ENCODE measurements at regions not wholly inside any gene's neighbourhood (a gene's known extent, or its start where the extent isn't known, plus 50 kb on each side); places are given as distances from the start of the nearest gene placed in this dataset.

DNA sequence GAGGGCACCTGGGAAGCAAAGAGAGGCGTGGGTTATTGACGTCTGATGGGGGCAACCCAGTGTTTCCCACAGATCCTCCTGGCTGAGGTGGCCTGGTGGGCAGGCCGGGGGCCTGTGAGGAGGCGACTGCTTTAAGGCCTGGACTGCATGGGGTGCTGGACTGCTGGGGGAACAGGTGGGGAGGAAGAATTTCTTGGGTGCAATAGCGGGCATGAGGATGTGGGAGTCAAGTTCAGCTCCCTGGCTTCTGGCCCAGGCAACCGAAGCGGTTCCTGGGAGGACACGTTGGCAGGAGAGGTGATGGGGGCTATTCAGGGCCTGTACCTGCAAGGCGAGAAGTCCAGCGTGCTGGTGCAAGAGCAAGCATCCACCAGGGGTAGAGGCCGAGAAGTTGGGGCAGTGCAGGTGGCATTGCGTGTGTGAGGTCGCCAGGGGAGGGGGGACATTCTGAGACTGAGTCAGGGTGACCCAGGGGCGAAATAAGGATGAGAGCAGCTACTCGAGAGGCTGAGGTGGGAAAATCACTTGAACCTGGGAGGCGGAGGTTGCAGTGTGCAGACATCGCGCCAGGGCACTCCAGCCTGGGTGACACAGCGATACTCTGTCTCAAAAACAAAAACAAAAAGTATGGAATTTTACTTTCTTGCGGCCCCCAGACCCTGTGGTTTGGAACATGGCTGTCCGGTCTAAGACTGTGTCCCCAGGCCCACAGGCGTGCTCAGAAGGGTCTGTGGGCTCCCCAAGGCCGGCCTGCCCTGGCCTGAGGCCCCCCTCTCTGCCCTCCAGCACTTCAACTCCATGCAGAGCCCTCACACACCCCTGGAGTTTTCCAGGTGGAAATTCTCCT is 53.6 kb upstream of the ELN start:
- no peaks in the 10 kb centered on the region for H3K79me2 ChIP-seq (ENCODE audit: control insufficient read depth, insufficient read depth, low read length)
- H2BK5ac ChIP-seq (ENCODE audit: low read length), result no peak overlapping the region
- H2BK15ac ChIP-seq (replicated peaks; ENCODE audit: low read depth), result no peak overlapping the region
- no peaks in the 10 kb centered on the region for H3K79me1 ChIP-seq (ENCODE audit: low read length)
- H2BK120ac ChIP-seq (ENCODE audit: low read depth, low read length), result no peak overlapping the region
- no peak overlapping the region for H3K23ac ChIP-seq (ENCODE audit: low read length)
- no peak overlapping the region for H2AK5ac ChIP-seq (ENCODE audit: low read length)
- H3K36me3 ChIP-seq (ENCODE audit: control insufficient read depth, insufficient read depth, low read length), result no peaks in the 10 kb centered on the region
- H3K27me3 ChIP-seq (ENCODE audit: insufficient read depth, low read length, poor library complexity), result no peaks in the 10 kb centered on the region
- no peak overlapping the region for H3K4ac ChIP-seq (ENCODE audit: low read depth, low read length)
- no peak for DNase-seq
- H3K9ac ChIP-seq (ENCODE audit: low read length), result no peak overlapping the region
- no peaks in the 10 kb centered on the region for H3K4me1 ChIP-seq (ENCODE audit: control insufficient read depth, low read depth, low read length)
- H3K4me2 ChIP-seq (ENCODE audit: low read length), result no peak overlapping the region
- no peak overlapping the region for H4K5ac ChIP-seq (ENCODE audit: low read length)
- WGBS (ENCODE audit: extremely low coverage, insufficient coverage, low lambda C conversion rate), result no CpG with 5 or more reads among the region's 23 CpGs
- H3K4me3 ChIP-seq (ENCODE audit: low read length), result no peak overlapping the region
- no peak overlapping the region for H3K56ac ChIP-seq (ENCODE audit: low read length)
- H3K18ac ChIP-seq (ENCODE audit: low read length), result no peak overlapping the region
- H3K27ac ChIP-seq (ENCODE audit: low read depth, low read length), result no peak overlapping the region
- H4K8ac ChIP-seq (ENCODE audit: low read depth, low read length), result no peak overlapping the region

- no peak overlapping the region for H3K9ac ChIP-seq (ENCODE audit: low read length)
- H2AK5ac ChIP-seq (ENCODE audit: low read length), result no peak overlapping the region
- WGBS (ENCODE audit: extremely low coverage, insufficient coverage, low lambda C conversion rate), result no CpG with 5 or more reads among the region's 30 CpGs
- no peak overlapping the region for H2BK120ac ChIP-seq (ENCODE audit: low read depth, low read length)
- H3K56ac ChIP-seq (ENCODE audit: low read length), result no peak overlapping the region
- H3K4ac ChIP-seq (ENCODE audit: low read depth, low read length), result no peak overlapping the region
- H3K27ac ChIP-seq (ENCODE audit: low read depth, low read length), result no peak overlapping the region
- H3K27me3 ChIP-seq (ENCODE audit: insufficient read depth, low read length, poor library complexity), result no peaks in the 10 kb centered on the region
- no peak overlapping the region for H4K8ac ChIP-seq (ENCODE audit: low read depth, low read length)
- H2BK15ac ChIP-seq (replicated peaks; ENCODE audit: low read depth), result no peak overlapping the region
- no peak overlapping the region for H3K4me3 ChIP-seq (ENCODE audit: low read length)
- no peak for DNase-seq
- no peak overlapping the region for H4K5ac ChIP-seq (ENCODE audit: low read length)
- no peaks in the 10 kb centered on the region for H3K79me1 ChIP-seq (ENCODE audit: low read length)
- H3K4me2 ChIP-seq (ENCODE audit: low read length), result no peak overlapping the region
- no peaks in the 10 kb centered on the region for H3K4me1 ChIP-seq (ENCODE audit: control insufficient read depth, low read depth, low read length)
- H3K79me2 ChIP-seq (ENCODE audit: control insufficient read depth, insufficient read depth, low read length), result no peaks in the 10 kb centered on the region
- no peak overlapping the region for H3K18ac ChIP-seq (ENCODE audit: low read length)
- no peak overlapping the region for H3K23ac ChIP-seq (ENCODE audit: low read length)
- H3K36me3 ChIP-seq (ENCODE audit: control insufficient read depth, insufficient read depth, low read length), result no peaks in the 10 kb centered on the region
- no peak overlapping the region for H2BK5ac ChIP-seq (ENCODE audit: low read length)
Measured at GRCh38 chr7:73974948-73975926, 52.7 kb upstream of the ELN start.

GRCh38 chr7:73976761-73977618 is 51.0 kb upstream of the ELN start:
- Histone ChIP-seq H3K4ac (ENCODE audit: low read depth, low read length) (no peak overlapping the region), H3K4me2 (ENCODE audit: low read length) (no peak overlapping the region), H2BK120ac (ENCODE audit: low read depth, low read length) (no peak overlapping the region), H3K18ac (ENCODE audit: low read length) (no peak overlapping the region), H3K4me1 (ENCODE audit: control insufficient read depth, low read depth, low read length) (no peaks in the 10 kb centered on the region), H3K79me1 (ENCODE audit: low read length) (no peaks in the 10 kb centered on the region), H3K79me2 (ENCODE audit: control insufficient read depth, insufficient read depth, low read length) (no peaks in the 10 kb centered on the region), H2BK15ac (replicated peaks; ENCODE audit: low read depth) (no peak overlapping the region), H2AK5ac (ENCODE audit: low read length) (no peak overlapping the region), H3K9ac (ENCODE audit: low read length) (no peak overlapping the region), H2BK5ac (ENCODE audit: low read length) (no peak overlapping the region), H3K23ac (ENCODE audit: low read length) (no peak overlapping the region), H3K27me3 (ENCODE audit: insufficient read depth, low read length, poor library complexity) (no peaks in the 10 kb centered on the region), H4K5ac (ENCODE audit: low read length) (no peak overlapping the region), H3K56ac (ENCODE audit: low read length) (no peak overlapping the region), H3K36me3 (ENCODE audit: control insufficient read depth, insufficient read depth, low read length) (no peaks in the 10 kb centered on the region), H3K27ac (ENCODE audit: low read depth, low read length) (no peak overlapping the region), H4K8ac (ENCODE audit: low read depth, low read length) (no peak overlapping the region), H3K4me3 (ENCODE audit: low read length) (no peak overlapping the region)
- DNase-seq, result no peak
- WGBS (ENCODE audit: extremely low coverage, insufficient coverage, low lambda C conversion rate), result no CpG with 5 or more reads among the region's 24 CpGs

- H2BK5ac ChIP-seq (ENCODE audit: low read length), result no peak overlapping the region
- no peaks in the 10 kb centered on the region for H3K79me2 ChIP-seq (ENCODE audit: control insufficient read depth, insufficient read depth, low read length)
- no peak overlapping the region for H3K9ac ChIP-seq (ENCODE audit: low read length)
- H4K8ac ChIP-seq (ENCODE audit: low read depth, low read length), result no peak overlapping the region
- no peak overlapping the region for H2AK5ac ChIP-seq (ENCODE audit: low read length)
- no peaks in the 10 kb centered on the region for H3K4me1 ChIP-seq (ENCODE audit: control insufficient read depth, low read depth, low read length)
- H3K4ac ChIP-seq (ENCODE audit: low read depth, low read length), result no peak overlapping the region
- no peak overlapping the region for H3K56ac ChIP-seq (ENCODE audit: low read length)
- H3K18ac ChIP-seq (ENCODE audit: low read length), result no peak overlapping the region
- H3K79me1 ChIP-seq (ENCODE audit: low read length), result no peaks in the 10 kb centered on the region
- DNase-seq, result no peak
- no peak overlapping the region for H3K4me2 ChIP-seq (ENCODE audit: low read length)
- no peaks in the 10 kb centered on the region for H3K27me3 ChIP-seq (ENCODE audit: insufficient read depth, low read length, poor library complexity)
- no peak overlapping the region for H3K4me3 ChIP-seq (ENCODE audit: low read length)
- H3K23ac ChIP-seq (ENCODE audit: low read length), result no peak overlapping the region
- no peak overlapping the region for H2BK15ac ChIP-seq (replicated peaks; ENCODE audit: low read depth)
- no peak overlapping the region for H3K27ac ChIP-seq (ENCODE audit: low read depth, low read length)
- WGBS (ENCODE audit: extremely low coverage, insufficient coverage, low lambda C conversion rate), result no CpG with 5 or more reads among the region's 23 CpGs
- H2BK120ac ChIP-seq (ENCODE audit: low read depth, low read length), result no peak overlapping the region
- H4K5ac ChIP-seq (ENCODE audit: low read length), result no peak overlapping the region
- H3K36me3 ChIP-seq (ENCODE audit: control insufficient read depth, insufficient read depth, low read length), result no peaks in the 10 kb centered on the region
Measured at GRCh38 chr7:73977619-73978618, 50.1 kb upstream of the ELN start.
